ENCODE measurements at regions not wholly inside any gene's neighbourhood (a gene's known extent, or its start where the extent isn't known, plus 50 kb on each side); places are given as distances from the start of the nearest gene placed in this dataset.

DNA sequence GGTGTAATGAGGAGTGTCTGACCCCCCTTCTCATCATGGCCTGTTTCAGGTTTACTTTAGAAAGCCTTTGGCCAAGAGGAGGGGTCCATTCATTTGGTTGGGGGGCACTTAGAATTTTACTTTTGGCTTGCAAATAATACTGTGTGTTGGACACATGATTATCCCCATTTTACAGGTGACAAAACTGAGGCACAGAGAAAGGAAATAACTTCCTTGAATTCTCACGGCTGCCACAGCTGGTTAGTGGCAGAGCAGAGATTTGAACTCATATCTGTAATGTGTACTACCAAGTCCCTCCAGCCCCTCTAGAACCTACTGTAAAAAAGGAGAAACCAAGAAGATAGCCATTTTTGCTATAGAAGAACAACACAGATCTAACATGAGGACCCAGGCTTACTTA, 124.8 kb upstream of the NDUFV2 start (continued):
- TF ChIP-seq BCOR (IDR thresholded peaks at IDR 0.05) = peak; percentile 96
- TF ChIP-seq ESRRA (IDR thresholded peaks at IDR 0.05; ENCODE audit: borderline replicate concordance, low read depth) = no peak
- TF ChIP-seq CHD4 (IDR thresholded peaks at IDR 0.05; ENCODE audit: insufficient read depth, insufficient replicate concordance, low read depth, low read length, poor library complexity, severe bottlenecking) = peak; percentile 80
- TF ChIP-seq RBM25 (IDR thresholded peaks at IDR 0.05; ENCODE audit: low read depth, low read length, severe bottlenecking) = peak; percentile 93
- peak; percentile 94 for TF ChIP-seq ADNP (tag; IDR thresholded peaks at IDR 0.05)

DNA sequence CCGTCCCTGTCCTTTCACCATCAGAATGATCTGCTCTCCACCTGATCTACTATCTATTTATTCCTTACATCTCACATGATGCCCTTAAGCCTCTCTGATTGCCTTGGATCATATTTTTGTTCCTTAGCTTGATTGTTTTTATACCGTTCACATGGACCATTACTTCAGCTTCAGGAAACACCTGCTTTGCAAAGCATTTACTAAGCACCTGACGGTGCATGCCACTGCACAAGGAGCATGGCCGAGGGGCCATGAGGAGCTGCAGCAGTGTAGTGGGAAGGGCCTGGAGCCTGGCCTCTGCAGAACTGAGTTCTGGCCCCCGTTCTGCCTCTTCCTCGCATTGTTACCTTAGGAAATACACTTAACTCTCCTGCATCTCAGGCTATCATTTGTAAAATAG, 124.1 kb upstream of the NDUFV2 start:
- Histone ChIP-seq H3K4me2 (ENCODE audit: insufficient read depth, low read length) (no peak overlapping the region), H3K9ac (ENCODE audit: insufficient read depth in 1 of 2, low read depth in 2 of 2, low read length in 2 of 2) (no peak overlapping the region), H3K79me2 (ENCODE audit: control insufficient read depth, insufficient read depth, low read length) (no peaks in the 10 kb centered on the region), H3K4me1 (replicated peaks in 1 of 2; ENCODE audit: control insufficient read depth in 2 of 2, insufficient read depth in 2 of 2, low read length in 2 of 2) (peaks cover 0 to 7% of the 10 kb centered on the region in 2 experiments; a peak in 3 of 5 replicates), H3K4me3 (no peak overlapping the region), H2AFZ (ENCODE audit: low read depth, low read length) (no peak overlapping the region), H3K9me3 (replicated peaks; ENCODE audit: control insufficient read depth, insufficient read depth, low read depth, low read length) (no peaks in the 10 kb centered on the region), H3K36me3 (ENCODE audit: control insufficient read depth, insufficient read depth, low read length) (no peaks in the 10 kb centered on the region), H4K20me1 (replicated peaks; ENCODE audit: control insufficient read depth, insufficient read depth, low read length) (no peaks in the 10 kb centered on the region), H3K9me1 (ENCODE audit: control insufficient read depth, insufficient read depth, low read length) (no peaks in the 10 kb centered on the region), H3K27me3 (ENCODE audit: control insufficient read depth in 2 of 2, insufficient read depth in 2 of 2, low read length in 2 of 2) (no peaks in the 10 kb centered on the region), H3K27ac (ENCODE audit: extremely low read depth, low read depth, low read length) (no peak overlapping the region)
- no peak for TF ChIP-seq NCOA4 (IDR thresholded peaks at IDR 0.05; ENCODE audit: partially characterized antibody)
- no peak for TF ChIP-seq SAFB (IDR thresholded peaks at IDR 0.05; ENCODE audit: borderline replicate concordance, low read depth, low read length)
- WGBS (ENCODE audit: insufficient coverage, low coverage, missing lambda C conversion rate) = 53% methylated on average over 6 of the region's 6 CpGs
- in situ Hi-C loops (cut with MboI) (no loop called here), intact Hi-C loops (cut with micrococcal nuclease) (no loop called here)
- no peak for ATAC-seq
- DNase-seq (ENCODE audit: extremely low read depth in 1 of 4, low spot score in 3 of 4) = no peak
- no TSS peak for BruUV-seq (replicated peaks)
- ChIA-PET CTCF (ENCODE audit: low intra/inter-chr PET ratio) (no interaction called here), POLR2A (interaction anchor here (0.7 to 1.2 kb wide), 2 partner anchors 9 to 184 kb away, joined by 3 read pairs; no protein-coding TSS in a partner anchor)
- no peak for FAIRE-seq

All from K562 (cell line).